Stomach (tissue), 8 donors: ENCODE measurements at regions not wholly inside any gene's neighbourhood (a gene's known extent, or its start where the extent isn't known, plus 50 kb on each side); places are given as distances from the start of the nearest gene placed in this dataset.

Experiments used
- DNase-seq, 2 donors: peaks; one replicate each; pipeline versions ENCODE4 v3.0.0 to v3.0.0-alpha.2; 2013 to 2019
- H3K27ac ChIP-seq, 5 donors: fragments of 200-600 bp in 4 of 5; sonication (generic) in 4 of 5; one replicate each; pipeline ENCODE4 v1.5.1; 2013 to 2019; ENCODE audit warnings: mild to moderate bottlenecking in 1 of 5, moderate library complexity in 1 of 5
- H3K27me3 ChIP-seq, 3 donors: fragments of 200-600 bp; sonication (generic); one replicate each; pipeline ENCODE4 v1.5.1; 2017 to 2019; ENCODE audit warnings: mixed run types in 1 of 3
- H3K36me3 ChIP-seq, 4 donors: fragments of 200-600 bp; sonication (generic); 1 replicate in 3 of 4; 2 replicates in 1 of 4; pipeline ENCODE4 v1.5.1; 2016 to 2019
- H3K4me1 ChIP-seq, 4 donors: fragments of 200-600 bp; sonication (generic); one replicate each; pipeline ENCODE4 v1.5.1; 2016 to 2019
- H3K4me3 ChIP-seq, 4 donors: fragments of 200-600 bp; sonication (generic) in 3 of 4; one replicate each; pipeline ENCODE4 v1.5.1; 2016 to 2019; ENCODE audit warnings: mild to moderate bottlenecking in 1 of 4
- H3K9me3 ChIP-seq, 4 donors: fragments of 200-600 bp; sonication (generic); one replicate each; pipeline ENCODE4 v1.5.1; 2016 to 2019
- CTCF ChIP-seq, 7 experiments: fragments of 450-650 bp in 4 of 7; fragments of 200-600 bp in 3 of 7; sonication (generic) in 3 of 7; IDR thresholded peaks; one replicate each; pipeline ENCODE4 v1.5.1; 2016 to 2019; ENCODE audit warnings: antibody characterized with exemption in 7 of 7, control low read depth in 2 of 7, mild to moderate bottlenecking in 1 of 7
- EP300 ChIP-seq: sonication (generic); formaldehyde crosslinking; IDR thresholded peaks from one replicate; pipeline ENCODE4 v1.6.1; 2017; ENCODE audit warnings: antibody characterized with exemption
- POLR2A ChIP-seq, 4 donors: fragments of 450-650 bp; IDR thresholded peaks; one replicate each; pipeline ENCODE4 v1.6.1; 2016; ENCODE audit warnings: antibody characterized with exemption in 4 of 4, control low read depth in 2 of 4, mild to moderate bottlenecking in 1 of 4, moderate library complexity in 1 of 4
- POLR2AphosphoS5 ChIP-seq, 3 donors: sonication (generic); formaldehyde crosslinking; IDR thresholded peaks; one replicate each; pipeline ENCODE4 v1.6.1; 2016; ENCODE audit warnings: antibody characterized with exemption in 3 of 3
- WGBS, 5 donors: extraction: QIAGEN DNeasy Blood & Tissue Kit in 3 of 5; methylation state at CpG; one replicate each; pipeline versions ENCODE4 v1.1.5 to v1.1.7; 2013 to 2018; 5-methylcytosine and 5-hydroxymethylcytosine counted together
- intact Hi-C: fragments of 100-400 bp; cut with DNase I; formaldehyde crosslinking; loops from one replicate; pipeline ENCODE4 v1.15.1; 2023; ENCODE audit warnings: low total_unique reads
- donor health status: healthy with polysubstance abuse.
- donor health status: Bipolar disorder and iron deficiency.
- donor health status: healthy.

GRCh38 chr9:105984714-105985113 is 290.4 kb downstream of the TMEM38B start:
- DNase-seq, result no peak
- no peaks in the 10 kb centered on the region for H3K36me3 ChIP-seq
- TF ChIP-seq POLR2A (IDR thresholded peaks at IDR 0.05) (no peak), EP300 (no peak), POLR2AphosphoS5 (IDR thresholded peaks at IDR 0.05) (no peak)
- 71 to 84% (median 78%) methylated on average over 2 of the region's 2 CpGs for WGBS, 5 donors
- no peaks in the 10 kb centered on the region for H3K9me3 ChIP-seq
- H3K4me3 ChIP-seq, result no peak overlapping the region
- H3K4me1 ChIP-seq, result no peaks in the 10 kb centered on the region
- intact Hi-C loops, result no loop called here
- no peak overlapping the region for H3K27ac ChIP-seq
- H3K27me3 ChIP-seq, result no peaks in the 10 kb centered on the region

- H3K36me3 ChIP-seq, result no peaks in the 10 kb centered on the region
- whole genome bisulfite sequencing, 5 donors, result 57 to 62% (median 61%) methylated on average over 9 of the region's 9 CpGs
- no peak for TF ChIP-seq POLR2A (IDR thresholded peaks at IDR 0.05)
- TF ChIP-seq POLR2AphosphoS5 (IDR thresholded peaks at IDR 0.05), result no peak
- TF ChIP-seq CTCF (IDR thresholded peaks at IDR 0.05), result no peak
- no peak for TF ChIP-seq EP300
- no peaks in the 10 kb centered on the region for H3K9me3 ChIP-seq
- no peak for DNase-seq
- no peaks in the 10 kb centered on the region for H3K4me1 ChIP-seq
- no peak overlapping the region for H3K27ac ChIP-seq
- intact Hi-C loops, result no loop called here
- no peaks in the 10 kb centered on the region for H3K27me3 ChIP-seq
- no peak overlapping the region for H3K4me3 ChIP-seq
Measured at GRCh38 chr9:105993116-105993854, 298.9 kb downstream of the TMEM38B start.

GRCh38 chr9:105993921-105994715 is 299.8 kb downstream of the TMEM38B start:
- intact Hi-C loops, result no loop called here
- H3K4me3 ChIP-seq, result no peak overlapping the region
- TF ChIP-seq POLR2AphosphoS5 (IDR thresholded peaks at IDR 0.05) (no peak), CTCF (IDR thresholded peaks at IDR 0.05) (no peak), EP300 (no peak), POLR2A (IDR thresholded peaks at IDR 0.05) (no peak)
- H3K27me3 ChIP-seq, result no peaks in the 10 kb centered on the region
- 83 to 90% (median 87%) methylated on average over 8 of the region's 8 CpGs for WGBS, 5 donors
- no peak overlapping the region for H3K27ac ChIP-seq
- no peaks in the 10 kb centered on the region for H3K36me3 ChIP-seq
- H3K4me1 ChIP-seq, result no peaks in the 10 kb centered on the region
- no peaks in the 10 kb centered on the region for H3K9me3 ChIP-seq
- DNase-seq, result no peak

- H3K27ac ChIP-seq, result no peak overlapping the region
- no peak for TF ChIP-seq POLR2AphosphoS5 (IDR thresholded peaks at IDR 0.05)
- no peak for TF ChIP-seq EP300
- no peak for TF ChIP-seq POLR2A (IDR thresholded peaks at IDR 0.05)
- TF ChIP-seq CTCF (IDR thresholded peaks at IDR 0.05), result no peak
- no peaks in the 10 kb centered on the region for H3K36me3 ChIP-seq
- no peak overlapping the region for H3K4me3 ChIP-seq
- intact Hi-C loops, result no loop called here
- DNase-seq, result no peak
- 63 to 93% (median 86%) methylated on average over 2 of the region's 2 CpGs for WGBS, 5 donors
- no peaks in the 10 kb centered on the region for H3K27me3 ChIP-seq
- no peaks in the 10 kb centered on the region for H3K9me3 ChIP-seq
- H3K4me1 ChIP-seq, result no peaks in the 10 kb centered on the region
Measured at GRCh38 chr9:105994970-105995369, 300.6 kb downstream of the TMEM38B start.
